ENCODE measurements at regions not wholly inside any gene's neighbourhood (a gene's known extent, or its start where the extent isn't known, plus 50 kb on each side); places are given as distances from the start of the nearest gene placed in this dataset.
A peak's percentile ranks its signal among the peaks of the same experiment; 100 is the strongest.

DNA sequence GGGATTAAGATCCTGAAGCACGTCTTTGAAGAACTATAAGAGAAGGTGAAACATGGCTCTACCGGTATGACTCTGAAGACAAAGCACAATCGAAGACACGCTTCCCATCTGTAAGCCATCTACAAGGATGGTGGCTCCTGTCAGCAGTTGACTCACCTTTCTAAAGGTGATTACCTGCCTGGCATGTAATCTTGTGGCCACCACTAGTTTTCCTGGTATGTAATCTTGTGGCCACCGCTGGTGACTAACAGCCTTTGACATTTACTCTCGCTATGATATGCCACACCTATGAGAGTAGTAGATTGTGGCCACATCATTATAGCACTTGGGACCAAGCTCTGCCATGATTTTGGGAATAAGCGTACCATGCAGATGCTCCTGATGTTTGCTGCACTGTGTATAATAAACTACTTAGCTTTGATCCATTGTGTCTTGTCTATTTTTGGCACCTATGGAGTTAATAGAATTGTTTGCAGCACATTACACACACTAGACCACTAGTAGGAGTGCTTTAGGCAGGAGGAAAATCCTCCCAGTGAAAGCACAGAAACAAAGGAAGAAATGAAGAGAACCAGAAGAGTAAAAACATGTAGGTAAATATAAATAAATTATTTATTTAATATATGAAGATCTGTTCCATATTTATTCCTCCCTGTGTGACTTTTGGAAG, 59.8 kb downstream of the VAX1 start:
- no peak for DNase-seq (ENCODE audit: low spot score)

DNA sequence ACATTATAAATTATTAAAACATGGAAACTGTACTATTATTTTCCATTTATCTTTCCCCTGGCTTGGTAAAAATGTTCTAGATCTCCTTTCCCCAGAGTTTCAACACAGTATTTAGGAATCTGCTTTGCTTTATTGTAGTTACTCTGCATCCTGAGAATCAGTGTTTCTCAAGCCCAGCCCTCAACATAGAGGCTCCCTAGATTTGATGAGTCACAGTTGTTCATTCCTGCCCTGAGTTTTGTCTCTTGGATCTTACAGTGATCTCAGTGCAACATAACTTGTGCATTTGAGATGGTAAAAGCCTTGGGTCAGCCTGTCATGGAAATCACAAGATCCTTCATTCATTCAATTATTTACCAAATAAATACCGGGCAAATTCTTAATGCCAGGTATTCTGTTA, 63.0 kb downstream of the VAX1 start:
- peak; percentile 15 for DNase-seq (ENCODE audit: low spot score)

DNA sequence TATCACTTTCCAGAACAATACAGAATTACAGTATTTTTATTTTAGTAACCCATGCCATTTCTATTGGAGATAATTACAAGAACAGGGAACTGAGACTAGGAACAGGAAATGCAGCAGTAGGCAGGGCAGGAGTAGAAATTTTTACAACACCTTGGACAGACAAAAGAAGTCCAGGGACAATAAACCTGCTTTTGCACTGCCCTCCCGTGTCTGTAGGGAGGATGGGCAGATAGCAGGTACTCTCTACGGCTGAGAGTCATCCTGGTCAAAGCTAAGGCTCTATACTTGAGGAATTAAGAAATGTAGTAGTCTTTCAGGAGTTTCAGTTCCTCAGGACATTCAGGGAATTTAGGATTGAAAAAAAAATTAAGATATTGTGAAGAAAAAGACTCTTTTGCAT, 63.4 kb downstream of the VAX1 start:
- no peak for DNase-seq (ENCODE audit: low spot score)

DNA sequence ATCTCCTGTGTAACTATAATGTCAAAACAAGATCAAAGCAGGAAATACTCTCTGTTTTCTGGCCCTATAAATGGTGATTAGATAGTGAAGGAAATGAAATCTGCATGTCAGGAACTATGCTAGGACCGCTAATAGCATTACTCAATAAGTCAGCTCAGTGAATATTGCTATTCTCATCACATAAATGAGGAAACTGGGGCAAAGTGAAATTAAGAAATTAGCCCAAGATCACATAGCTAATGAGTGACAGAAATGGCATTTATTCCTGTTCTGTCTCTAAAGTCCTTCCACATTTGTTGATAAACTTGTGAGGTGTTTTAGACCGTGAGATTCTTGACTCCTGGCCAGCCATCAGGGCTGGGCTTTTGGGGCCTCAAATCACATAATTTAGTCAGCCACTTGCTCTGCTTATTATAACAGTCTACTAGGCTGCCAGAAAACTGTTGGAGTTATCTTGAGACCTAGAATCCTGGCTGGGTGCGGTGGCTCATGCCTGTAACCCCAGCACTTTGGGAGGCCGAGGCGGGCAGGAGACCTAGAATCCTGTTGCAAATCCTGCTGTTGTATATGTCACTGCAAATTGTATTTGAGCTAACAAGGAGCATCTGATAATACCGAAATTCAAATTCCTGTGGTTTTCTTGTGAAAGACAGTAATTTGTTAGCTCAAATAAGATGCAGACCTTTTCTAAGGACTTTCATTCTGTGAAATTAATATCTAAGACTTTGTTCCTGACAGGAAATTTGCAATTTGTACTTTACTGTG, 66.5 kb upstream of the SHTN1 start:
- DNase-seq (ENCODE audit: low spot score) = no peak

Measured in AG20443 (cell line).